ENCODE measurements at regions not wholly inside any gene's neighbourhood (a gene's known extent, or its start where the extent isn't known, plus 50 kb on each side); places are given as distances from the start of the nearest gene placed in this dataset.

GRCh38 chr5:53367727-53368126 lies 112.7 kb upstream of the FST start:
- TF ChIP-seq POLR2A (IDR thresholded peaks at IDR 0.05) (no peak), CTCF (IDR thresholded peaks at IDR 0.05) (no peak)

Data from heart left ventricle (tissue), 13 donors.